AG09309 (cell line): ENCODE measurements at regions not wholly inside any gene's neighbourhood (a gene's known extent, or its start where the extent isn't known, plus 50 kb on each side); places are given as distances from the start of the nearest gene placed in this dataset.

ENCODE experiments used
- DNase-seq: peaks from one replicate; pipeline ENCODE4 v3.0.0-alpha.2; 2010; ENCODE audit warnings: low read depth
- H3K4me3 ChIP-seq: 2 replicates; pipeline ENCODE4 v1.5.1; 2011; ENCODE audit warnings: mild to moderate bottlenecking, low read depth, low read length, moderate library complexity; ENCODE audit not compliant: control insufficient read depth
- CTCF ChIP-seq: IDR thresholded peaks from 2 replicates; pipeline ENCODE4 v1.5.1; 2011; ENCODE audit warnings: mild to moderate bottlenecking, low read depth, low read length, inconsistent platforms; ENCODE audit not compliant: insufficient read depth, control insufficient read depth; ENCODE audit errors: missing control alignments

GRCh38 chr9:121572581-121572980, 72.9 kb upstream of the GGTA1 start:
- H3K4me3 ChIP-seq, result no peak overlapping the region
- DNase-seq, result no peak
- no peak for TF ChIP-seq CTCF

- no peak for TF ChIP-seq CTCF
- H3K4me3 ChIP-seq, result no peak overlapping the region
- DNase-seq, result no peak
Observed at GRCh38 chr9:121573717-121574485, 74.3 kb upstream of the GGTA1 start.

GRCh38 chr9:121574774-121575519, 75.3 kb upstream of the GGTA1 start:
- no peak for DNase-seq
- no peak for TF ChIP-seq CTCF
- H3K4me3 ChIP-seq, result no peak overlapping the region

- no peak for DNase-seq
- H3K4me3 ChIP-seq, result no peak overlapping the region
- peak; percentile 6 for TF ChIP-seq CTCF
Observed at GRCh38 chr9:121576281-121577075, 75.0 kb upstream of the DAB2IP start.

- no peak overlapping the region for H3K4me3 ChIP-seq
- no peak for TF ChIP-seq CTCF
- DNase-seq, result no peak
Observed at GRCh38 chr9:121577166-121577565, 74.3 kb upstream of the DAB2IP start.

GRCh38 chr9:121577572-121577971, 73.9 kb upstream of the DAB2IP start:
- TF ChIP-seq CTCF, result no peak
- no peak overlapping the region for H3K4me3 ChIP-seq
- DNase-seq, result no peak
